ENCODE measurements at regions not wholly inside any gene's neighbourhood (a gene's known extent, or its start where the extent isn't known, plus 50 kb on each side); places are given as distances from the start of the nearest gene placed in this dataset.
"Not testable (repeated sequence)": the region's sequence is repeated elsewhere in the genome, so short reads cannot be mapped to it uniquely, and the experiment has no call there.

- DNase-seq (ENCODE audit: extremely low read depth in 1 of 11, low read depth in 9 of 11, low spot score in 4 of 11) = no peak
These were observed 119.3 kb upstream of the ZNF746 start for GRCh38 chr7:149616898-149617297.

- DNase-seq (ENCODE audit: extremely low read depth in 1 of 11, low read depth in 9 of 11, low spot score in 4 of 11) = no peak
These were observed 118.2 kb upstream of the ZNF746 start for GRCh38 chr7:149615690-149616270.

GRCh38 chr7:149610441-149611011, 112.9 kb upstream of the ZNF746 start:
- DNase-seq (ENCODE audit: extremely low read depth in 1 of 11, low read depth in 9 of 11, low spot score in 4 of 11) = no peak

- no peak for DNase-seq (ENCODE audit: extremely low read depth in 1 of 11, low read depth in 9 of 11, low spot score in 4 of 11)
These were observed 110.6 kb upstream of the ZNF746 start for GRCh38 chr7:149608168-149608567.

- no peak for DNase-seq (ENCODE audit: extremely low read depth in 1 of 11, low read depth in 9 of 11, low spot score in 4 of 11)
These were observed 110.1 kb upstream of the ZNF746 start for GRCh38 chr7:149607683-149608082.

GRCh38 chr7:149606826-149607225, 109.2 kb upstream of the ZNF746 start:
- no peak for DNase-seq (ENCODE audit: extremely low read depth in 1 of 11, low read depth in 9 of 11, low spot score in 4 of 11)

GRCh38 chr7:149605696-149606095, 108.1 kb upstream of the ZNF746 start:
- DNase-seq (ENCODE audit: extremely low read depth in 1 of 11, low read depth in 9 of 11, low spot score in 4 of 11) = no peak

- no peak for DNase-seq (ENCODE audit: extremely low read depth in 1 of 11, low read depth in 9 of 11, low spot score in 4 of 11)
These were observed 106.9 kb upstream of the ZNF746 start for GRCh38 chr7:149604521-149604920.

- DNase-seq (ENCODE audit: extremely low read depth in 1 of 11, low read depth in 9 of 11, low spot score in 4 of 11) = not testable (repeated sequence)
These were observed 103.2 kb upstream of the ZNF746 start for GRCh38 chr7:149600669-149601330.

- DNase-seq (ENCODE audit: extremely low read depth in 1 of 11, low read depth in 9 of 11, low spot score in 4 of 11) = no peak
These were observed 102.1 kb upstream of the ZNF746 start for GRCh38 chr7:149599636-149600206.

- DNase-seq (ENCODE audit: extremely low read depth in 1 of 11, low read depth in 9 of 11, low spot score in 4 of 11) = peak in 1 of 11 donors; percentile 0
These were observed 101.2 kb upstream of the ZNF746 start for GRCh38 chr7:149598721-149599308.

- DNase-seq (ENCODE audit: extremely low read depth in 1 of 11, low read depth in 9 of 11, low spot score in 4 of 11) = not testable (repeated sequence)
These were observed 100.2 kb upstream of the ZNF746 start for GRCh38 chr7:149597789-149598188.

GRCh38 chr7:149595541-149595940, 97.9 kb upstream of the ZNF746 start:
- no peak for DNase-seq (ENCODE audit: extremely low read depth in 1 of 11, low read depth in 9 of 11, low spot score in 4 of 11)

GRCh38 chr7:149595078-149595477, 97.5 kb upstream of the ZNF746 start:
- no peak for DNase-seq (ENCODE audit: extremely low read depth in 1 of 11, low read depth in 9 of 11, low spot score in 4 of 11)

- DNase-seq (ENCODE audit: extremely low read depth in 1 of 11, low read depth in 9 of 11, low spot score in 4 of 11) = no peak
These were observed 91.3 kb upstream of the ZNF746 start for GRCh38 chr7:149588930-149589329.

- no peak for DNase-seq (ENCODE audit: extremely low read depth in 1 of 11, low read depth in 9 of 11, low spot score in 4 of 11)
These were observed 89.3 kb upstream of the ZNF746 start for GRCh38 chr7:149586646-149587645.

GRCh38 chr7:149584530-149584929, 86.9 kb upstream of the ZNF746 start:
- DNase-seq (ENCODE audit: extremely low read depth in 1 of 11, low read depth in 9 of 11, low spot score in 4 of 11) = no peak

- DNase-seq (ENCODE audit: extremely low read depth in 1 of 11, low read depth in 9 of 11, low spot score in 4 of 11) = no peak
These were observed 86.4 kb upstream of the ZNF746 start for GRCh38 chr7:149584009-149584408.

GRCh38 chr7:149580328-149580727, 82.7 kb upstream of the ZNF746 start:
- DNase-seq (ENCODE audit: extremely low read depth in 1 of 11, low read depth in 9 of 11, low spot score in 4 of 11) = no peak

Data from renal cortex interstitium (tissue), 11 donors.